Testis (tissue), 2 donors: ENCODE measurements at regions not wholly inside any gene's neighbourhood (a gene's known extent, or its start where the extent isn't known, plus 50 kb on each side); places are given as distances from the start of the nearest gene placed in this dataset.

Experiments used
- DNase-seq: peaks from one replicate; pipeline ENCODE4 v3.0.0-alpha.2; 2019
- H3K27ac ChIP-seq, 2 donors: fragments of 200-600 bp; sonication (generic); one replicate each; pipeline ENCODE4 v1.5.1; 2019
- H3K27me3 ChIP-seq: fragments of 200-600 bp; sonication (generic); one replicate; pipeline ENCODE4 v1.5.1; 2019
- H3K36me3 ChIP-seq: fragments of 200-600 bp; sonication (generic); one replicate; pipeline ENCODE4 v1.5.1; 2017; ENCODE audit warnings: low read depth; ENCODE audit errors: missing control alignments
- H3K4me1 ChIP-seq: fragments of 200-600 bp; sonication (generic); one replicate; pipeline ENCODE4 v1.5.1; 2019
- H3K4me3 ChIP-seq, 2 donors: fragments of 200-600 bp; sonication (generic); one replicate each; pipeline ENCODE4 v1.5.1; 2017 to 2019
- H3K9me3 ChIP-seq: fragments of 200-600 bp; sonication (generic); one replicate; pipeline ENCODE4 v1.5.1; 2017
- POLR2A ChIP-seq: fragments of 450-650 bp; IDR thresholded peaks from one replicate; pipeline ENCODE4 v1.6.1; 2017; ENCODE audit warnings: antibody characterized with exemption, mild to moderate bottlenecking, moderate library complexity
- WGBS, 2 donors: methylation state at CpG; one replicate each; pipeline ENCODE4 v1.1.5; 2018; 5-methylcytosine and 5-hydroxymethylcytosine counted together
- intact Hi-C: fragments of 100-400 bp; cut with DNase I; formaldehyde crosslinking; loops from one replicate; pipeline ENCODE4 v1.15.1; 2023; ENCODE audit warnings: low total_unique reads
- TF ChIP-seq, protein P1 (sequence below), 3 experiments: fragments of 450-650 bp in 2 of 3; fragments of 200-600 bp in 1 of 3; sonication (generic) in 1 of 3; IDR thresholded peaks; one replicate each; pipeline ENCODE4 v1.5.1; 2016 to 2019; ENCODE audit warnings: antibody characterized with exemption in 3 of 3, mild to moderate bottlenecking in 2 of 3, moderate library complexity in 1 of 3

DNA sequence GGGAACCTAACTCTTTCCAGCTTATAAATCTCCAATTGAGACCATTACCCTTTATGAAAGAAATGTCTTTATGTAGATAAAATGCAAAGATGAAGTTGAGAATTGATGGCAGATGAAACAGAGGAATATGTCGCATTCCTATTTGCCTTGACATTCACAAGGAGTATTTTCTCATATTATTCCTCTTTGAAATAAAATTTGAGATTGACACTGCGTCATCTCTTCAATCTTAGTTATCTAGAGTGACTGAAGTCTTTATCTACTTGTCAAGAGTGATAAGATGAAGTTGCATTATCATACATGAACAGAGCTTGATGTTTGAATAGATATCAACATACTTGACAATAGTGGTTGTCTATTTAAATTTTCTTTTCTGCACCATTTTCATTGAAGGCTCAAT is 574.4 kb upstream of the SOX9 start:
- H3K27ac ChIP-seq, result no peak overlapping the region
- H3K4me3 ChIP-seq, result no peak overlapping the region
- no peaks in the 10 kb centered on the region for H3K27me3 ChIP-seq
- intact Hi-C loops, result no loop called here
- H3K4me1 ChIP-seq, result no peaks in the 10 kb centered on the region
- TF ChIP-seq POLR2A, result no peak
- TF ChIP-seq, protein P1, sequence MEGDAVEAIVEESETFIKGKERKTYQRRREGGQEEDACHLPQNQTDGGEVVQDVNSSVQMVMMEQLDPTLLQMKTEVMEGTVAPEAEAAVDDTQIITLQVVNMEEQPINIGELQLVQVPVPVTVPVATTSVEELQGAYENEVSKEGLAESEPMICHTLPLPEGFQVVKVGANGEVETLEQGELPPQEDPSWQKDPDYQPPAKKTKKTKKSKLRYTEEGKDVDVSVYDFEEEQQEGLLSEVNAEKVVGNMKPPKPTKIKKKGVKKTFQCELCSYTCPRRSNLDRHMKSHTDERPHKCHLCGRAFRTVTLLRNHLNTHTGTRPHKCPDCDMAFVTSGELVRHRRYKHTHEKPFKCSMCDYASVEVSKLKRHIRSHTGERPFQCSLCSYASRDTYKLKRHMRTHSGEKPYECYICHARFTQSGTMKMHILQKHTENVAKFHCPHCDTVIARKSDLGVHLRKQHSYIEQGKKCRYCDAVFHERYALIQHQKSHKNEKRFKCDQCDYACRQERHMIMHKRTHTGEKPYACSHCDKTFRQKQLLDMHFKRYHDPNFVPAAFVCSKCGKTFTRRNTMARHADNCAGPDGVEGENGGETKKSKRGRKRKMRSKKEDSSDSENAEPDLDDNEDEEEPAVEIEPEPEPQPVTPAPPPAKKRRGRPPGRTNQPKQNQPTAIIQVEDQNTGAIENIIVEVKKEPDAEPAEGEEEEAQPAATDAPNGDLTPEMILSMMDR (IDR thresholded peaks at IDR 0.05), result no peak
- H3K36me3 ChIP-seq, result no peaks in the 10 kb centered on the region
- WGBS, 2 donors, result 94 to 97% methylated on average over 2 of the region's 2 CpGs
- no peaks in the 10 kb centered on the region for H3K9me3 ChIP-seq
- DNase-seq, result no peak

DNA sequence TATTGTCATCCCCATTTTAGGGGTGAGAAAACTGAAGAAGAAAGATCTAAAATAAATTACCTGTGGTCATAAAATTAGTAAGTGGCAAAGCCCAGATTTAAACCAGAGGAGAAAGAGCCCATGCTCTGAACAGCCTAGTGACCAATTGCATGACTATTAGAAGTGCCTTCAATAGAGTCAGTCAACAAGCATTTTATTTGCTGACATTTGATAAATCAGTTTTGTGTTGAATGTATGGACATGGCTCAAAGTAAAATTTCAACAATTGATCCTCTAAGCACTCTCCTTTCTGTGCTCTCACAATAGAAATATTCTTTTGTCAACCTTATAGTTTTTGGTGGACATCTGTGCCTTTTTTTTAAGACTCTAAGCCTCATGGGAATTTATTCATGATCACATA is 572.9 kb upstream of the SOX9 start:
- Histone ChIP-seq H3K27me3 (no peaks in the 10 kb centered on the region), H3K9me3 (no peaks in the 10 kb centered on the region), H3K4me1 (no peaks in the 10 kb centered on the region), H3K4me3 (no peak overlapping the region), H3K36me3 (no peaks in the 10 kb centered on the region), H3K27ac (no peak overlapping the region)
- no peak for DNase-seq
- TF ChIP-seq, protein P1 (IDR thresholded peaks at IDR 0.05), result no peak
- no peak for TF ChIP-seq POLR2A
- intact Hi-C loops, result no loop called here

DNA sequence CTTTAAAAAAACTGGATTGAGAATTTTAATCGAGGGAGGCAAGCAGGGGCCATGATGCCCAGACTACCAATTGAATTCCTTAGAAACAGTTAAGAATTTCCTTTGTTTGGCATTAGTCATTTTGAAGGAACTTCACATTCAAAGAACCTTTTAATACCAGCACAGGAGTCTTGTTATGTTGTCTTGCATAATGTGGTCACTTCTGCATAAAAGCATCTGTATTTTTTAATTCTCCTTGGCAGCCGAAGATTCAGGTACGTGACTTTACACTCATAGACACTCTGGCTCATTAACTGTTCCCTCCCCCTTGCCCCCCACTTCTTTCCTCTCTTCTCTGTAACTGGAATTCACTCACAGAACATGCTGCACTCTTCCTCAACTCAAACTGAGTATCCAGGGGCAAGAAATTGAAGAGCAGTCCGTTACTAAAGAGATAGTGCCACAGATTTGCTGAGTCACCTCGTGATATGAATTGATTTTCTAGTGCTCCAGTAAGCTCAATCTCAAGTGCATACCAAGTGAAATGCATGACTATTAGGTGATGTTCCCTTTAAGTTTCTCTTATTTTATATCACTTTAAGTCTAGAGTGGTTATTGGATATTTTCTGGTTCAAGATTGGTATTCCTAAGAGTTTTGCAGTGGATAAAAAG is 572.2 kb upstream of the SOX9 start:
- intact Hi-C loops, result no loop called here
- no peak overlapping the region for H3K27ac ChIP-seq
- TF ChIP-seq POLR2A, result no peak
- TF ChIP-seq, protein P1 (IDR thresholded peaks at IDR 0.05), result no peak
- no peak overlapping the region for H3K4me3 ChIP-seq
- no peaks in the 10 kb centered on the region for H3K36me3 ChIP-seq
- H3K27me3 ChIP-seq, result no peaks in the 10 kb centered on the region
- H3K4me1 ChIP-seq, result no peaks in the 10 kb centered on the region
- DNase-seq, result no peak
- WGBS, 2 donors, result 76 to 82% methylated on average over 5 of the region's 5 CpGs
- no peaks in the 10 kb centered on the region for H3K9me3 ChIP-seq

DNA sequence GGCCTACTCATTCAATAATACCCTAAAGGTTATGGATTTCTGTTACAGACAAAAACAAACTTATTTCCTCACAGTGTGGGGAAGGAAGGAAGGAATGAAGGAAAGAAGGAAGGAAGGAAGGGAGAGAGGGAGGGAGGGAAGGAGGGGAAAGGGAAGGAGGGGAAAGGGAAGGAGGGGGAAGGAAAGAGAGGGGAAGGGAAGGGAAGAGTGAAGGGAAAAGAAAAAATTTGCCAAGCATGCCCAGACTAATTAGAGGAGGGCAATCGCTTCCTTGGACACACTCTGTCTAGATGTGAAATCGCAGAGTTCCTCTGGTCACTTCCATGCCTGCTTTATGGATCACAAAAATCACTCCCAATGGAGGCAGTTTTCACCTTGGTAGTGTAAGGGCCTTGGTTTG is 570.1 kb upstream of the SOX9 start:
- Histone ChIP-seq H3K9me3 (no peaks in the 10 kb centered on the region), H3K36me3 (no peaks in the 10 kb centered on the region), H3K4me1 (no peaks in the 10 kb centered on the region), H3K4me3 (no peak overlapping the region), H3K27ac (no peak overlapping the region), H3K27me3 (no peaks in the 10 kb centered on the region)
- intact Hi-C loops, result no loop called here
- DNase-seq, result no peak
- 93 to 95% methylated on average over 2 of the region's 2 CpGs for WGBS, 2 donors
- TF ChIP-seq, protein P1 (IDR thresholded peaks at IDR 0.05), result no peak
- no peak for TF ChIP-seq POLR2A

DNA sequence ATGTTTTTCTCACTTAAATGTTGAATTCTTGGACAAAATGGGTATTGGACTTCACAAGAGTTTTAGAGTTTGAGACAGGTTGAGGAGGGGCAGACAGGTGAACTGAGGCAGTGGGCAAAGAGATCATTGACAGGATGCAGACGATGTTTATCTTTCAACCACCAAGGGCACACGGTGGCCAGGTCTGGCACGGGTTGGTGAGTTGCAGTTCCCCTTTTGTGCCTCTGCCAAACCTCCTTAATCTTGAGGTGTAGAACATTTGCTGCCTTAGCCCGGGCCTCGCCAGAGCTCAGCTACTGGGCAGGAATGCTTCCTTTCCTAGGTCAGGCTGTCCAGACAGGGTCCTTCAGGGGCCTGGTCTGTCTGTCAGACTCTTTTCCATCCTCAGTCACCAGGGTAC is 567.4 kb upstream of the SOX9 start:
- no peaks in the 10 kb centered on the region for H3K27me3 ChIP-seq
- H3K9me3 ChIP-seq, result no peaks in the 10 kb centered on the region
- intact Hi-C loops, result no loop called here
- 51 to 83% methylated on average over 3 to 5 of the region's 5 CpGs for WGBS, 2 donors
- H3K4me1 ChIP-seq, result no peaks in the 10 kb centered on the region
- no peak overlapping the region for H3K27ac ChIP-seq
- TF ChIP-seq, protein P1 (IDR thresholded peaks at IDR 0.05), result no peak
- no peak for TF ChIP-seq POLR2A
- H3K4me3 ChIP-seq, result no peak overlapping the region
- H3K36me3 ChIP-seq, result no peaks in the 10 kb centered on the region
- DNase-seq, result no peak
